ENCODE measurements at regions not wholly inside any gene's neighbourhood (a gene's known extent, or its start where the extent isn't known, plus 50 kb on each side); places are given as distances from the start of the nearest gene placed in this dataset.
"Not testable (repeated sequence)": the region's sequence is repeated elsewhere in the genome, so short reads cannot be mapped to it uniquely, and the experiment has no call there.

- FAIRE-seq, result no peak
These were observed 175.8 kb upstream of the ATP10B start for GRCh38 chr5:161027763-161028162.

GRCh38 chr5:161023551-161023950, 171.5 kb upstream of the ATP10B start:
- no peak for FAIRE-seq

GRCh38 chr5:161022151-161022550, 170.1 kb upstream of the ATP10B start:
- no peak for FAIRE-seq

GRCh38 chr5:161009817-161010216, 157.8 kb upstream of the ATP10B start:
- FAIRE-seq, result no peak

GRCh38 chr5:161009194-161009593, 157.2 kb upstream of the ATP10B start:
- FAIRE-seq, result no peak

- FAIRE-seq, result no peak
These were observed 155.9 kb upstream of the ATP10B start for GRCh38 chr5:161007879-161008278.

- FAIRE-seq, result no peak
These were observed 150.6 kb upstream of the ATP10B start for GRCh38 chr5:161002571-161003074.

- no peak for FAIRE-seq
These were observed 149.6 kb upstream of the ATP10B start for GRCh38 chr5:161001604-161002003.

GRCh38 chr5:161001142-161001541, 149.1 kb upstream of the ATP10B start:
- not testable (repeated sequence) for FAIRE-seq

- no peak for FAIRE-seq
These were observed 139.2 kb upstream of the ATP10B start for GRCh38 chr5:160991205-160991604.

- no peak for FAIRE-seq
These were observed 127.4 kb upstream of the ATP10B start for GRCh38 chr5:160979385-160979784.

- no peak for FAIRE-seq
These were observed 126.9 kb upstream of the ATP10B start for GRCh38 chr5:160978944-160979343.

GRCh38 chr5:160976181-160976580, 124.2 kb upstream of the ATP10B start:
- no peak for FAIRE-seq

GRCh38 chr5:160970605-160971191, 118.7 kb upstream of the ATP10B start:
- no peak for FAIRE-seq

GRCh38 chr5:160969645-160970044, 117.6 kb upstream of the ATP10B start:
- FAIRE-seq, result no peak

GRCh38 chr5:160968480-160968879, 116.5 kb upstream of the ATP10B start:
- no peak for FAIRE-seq

GRCh38 chr5:160966921-160967320, 114.9 kb upstream of the ATP10B start:
- no peak for FAIRE-seq

- no peak for FAIRE-seq
These were observed 109.8 kb upstream of the ATP10B start for GRCh38 chr5:160961761-160962160.

GRCh38 chr5:160961038-160961437, 109.0 kb upstream of the ATP10B start:
- no peak for FAIRE-seq

GRCh38 chr5:160960592-160960991, 108.6 kb upstream of the ATP10B start:
- no peak for FAIRE-seq

- no peak for FAIRE-seq
These were observed 107.8 kb upstream of the ATP10B start for GRCh38 chr5:160959804-160960203.

GRCh38 chr5:160957312-160957861, 105.4 kb upstream of the ATP10B start:
- no peak for FAIRE-seq

GRCh38 chr5:160956051-160956450, 104.0 kb upstream of the ATP10B start:
- no peak for FAIRE-seq

- FAIRE-seq, result no peak
These were observed 98.3 kb upstream of the ATP10B start for GRCh38 chr5:160950311-160950710.

GRCh38 chr5:160940725-160941124, 88.7 kb upstream of the ATP10B start:
- no peak for FAIRE-seq

Data from endometrium (tissue), 2 donors.